AG04450 (cell line): ENCODE measurements at regions not wholly inside any gene's neighbourhood (a gene's known extent, or its start where the extent isn't known, plus 50 kb on each side); places are given as distances from the start of the nearest gene placed in this dataset.

Experiments used
- CTCF ChIA-PET: fragments of 300-600, 350-600 bp; formaldehyde crosslinking; extraction: SDS; loops from one replicate; lab custom pipeline; 2022; ENCODE audit warnings: antibody characterized with exemption, inconsistent platforms; lab: Charles Lee
- POLR2A ChIA-PET: fragments of 350-600 bp; formaldehyde crosslinking; extraction: SDS; loops from one replicate; lab custom pipeline; 2021; ENCODE audit warnings: antibody characterized with exemption, inconsistent platforms; lab: Yijun Ruan, JAX
- DNase-seq: peaks from one replicate; pipeline ENCODE4 v3.0.0-alpha.2; 2011; ENCODE audit warnings: low read depth, low spot score
- H3K27ac ChIP-seq: one replicate; pipeline ENCODE4 v1.5.1; 2012; ENCODE audit warnings: low read depth, low read length, control low read depth
- H3K27me3 ChIP-seq: one replicate; pipeline ENCODE4 v1.6.0; 2012; ENCODE audit warnings: low read length; ENCODE audit not compliant: control insufficient read depth, insufficient read depth
- H3K4me3 ChIP-seq: 2 replicates; pipeline ENCODE4 v1.5.1; 2011; ENCODE audit warnings: mild to moderate bottlenecking, low read depth, low read length, control low read depth
- H3K9me3 ChIP-seq: 2 replicates; pipeline ENCODE4 v1.5.1; 2012; ENCODE audit warnings: low read length; ENCODE audit not compliant: control insufficient read depth, insufficient read depth
- CTCF ChIP-seq: IDR thresholded peaks from 2 replicates; pipeline ENCODE4 v1.5.1; 2011; ENCODE audit warnings: low read depth, low read length, control low read depth, inconsistent platforms

GRCh38 chr2:23321751-23322150, 63.2 kb upstream of the KLHL29 start:
- POLR2A ChIA-PET, result no interaction called here
- CTCF ChIA-PET, result interaction anchor here (1.1 kb wide), 1 partner anchor 9 kb away, joined by 3 read pairs; no protein-coding TSS in a partner anchor
- Histone ChIP-seq H3K27ac (no peak overlapping the region), H3K4me3 (no peak overlapping the region), H3K27me3 (no peaks in the 10 kb centered on the region), H3K9me3 (no peaks in the 10 kb centered on the region)
- no peak for DNase-seq
- no peak for TF ChIP-seq CTCF

- CTCF ChIA-PET, result interaction anchor here (1.1 kb wide), 1 partner anchor 9 kb away, joined by 3 read pairs; no protein-coding TSS in a partner anchor
- no peak for TF ChIP-seq CTCF
- POLR2A ChIA-PET, result no interaction called here
- Histone ChIP-seq H3K4me3 (no peak overlapping the region), H3K9me3 (no peaks in the 10 kb centered on the region), H3K27ac (no peak overlapping the region), H3K27me3 (no peaks in the 10 kb centered on the region)
- DNase-seq, result no peak
Measured at GRCh38 chr2:23322567-23323197, 62.3 kb upstream of the KLHL29 start.

GRCh38 chr2:23323198-23323916, 61.6 kb upstream of the KLHL29 start:
- Histone ChIP-seq H3K27ac (no peak overlapping the region), H3K9me3 (no peaks in the 10 kb centered on the region), H3K27me3 (peaks cover 3% of the 10 kb centered on the region), H3K4me3 (no peak overlapping the region)
- CTCF ChIA-PET, result no interaction called here
- POLR2A ChIA-PET, result no interaction called here
- no peak for DNase-seq
- TF ChIP-seq CTCF, result no peak

- Histone ChIP-seq H3K4me3 (no peak overlapping the region), H3K9me3 (no peaks in the 10 kb centered on the region), H3K27ac (no peak overlapping the region), H3K27me3 (peaks cover 3% of the 10 kb centered on the region)
- TF ChIP-seq CTCF, result no peak
- no peak for DNase-seq
- CTCF ChIA-PET, result no interaction called here
- POLR2A ChIA-PET, result no interaction called here
Measured at GRCh38 chr2:23323917-23324680, 60.9 kb upstream of the KLHL29 start.
